CD1c-positive myeloid dendritic cell (primary cell): ENCODE measurements at regions not wholly inside any gene's neighbourhood (a gene's known extent, or its start where the extent isn't known, plus 50 kb on each side); places are given as distances from the start of the nearest gene placed in this dataset.

ENCODE experiments used
- DNase-seq: peaks from one replicate; pipeline ENCODE4 v3.0.0-alpha.2; 2016; ENCODE audit errors: extremely low spot score

GRCh38 chr5:26231316-26231715 lies 807.1 kb downstream of the CDH9 start:
- DNase-seq = no peak

GRCh38 chr5:26229848-26230247 lies 808.5 kb downstream of the CDH9 start:
- DNase-seq = no peak

- DNase-seq = no peak
These were observed 811.1 kb downstream of the CDH9 start for GRCh38 chr5:26227245-26227644.

- no peak for DNase-seq
These were observed 833.3 kb downstream of the CDH9 start for GRCh38 chr5:26205121-26205520.

GRCh38 chr5:26193626-26194025 lies 844.8 kb downstream of the CDH9 start:
- DNase-seq = no peak

- DNase-seq = no peak
These were observed 845.9 kb downstream of the CDH9 start for GRCh38 chr5:26192486-26192885.

- no peak for DNase-seq
These were observed 856.8 kb downstream of the CDH9 start for GRCh38 chr5:26181582-26181981.

GRCh38 chr5:26148569-26149107 lies 889.7 kb downstream of the CDH9 start:
- DNase-seq = no peak

GRCh38 chr5:26143259-26143658 lies 895.1 kb downstream of the CDH9 start:
- DNase-seq = no peak

- no peak for DNase-seq
These were observed 917.0 kb downstream of the CDH9 start for GRCh38 chr5:26121338-26121737.

GRCh38 chr5:26104175-26104574 lies 934.2 kb downstream of the CDH9 start:
- no peak for DNase-seq

GRCh38 chr5:26060212-26060611 lies 978.2 kb downstream of the CDH9 start:
- no peak for DNase-seq

- DNase-seq = no peak
These were observed 983.8 kb downstream of the CDH9 start for GRCh38 chr5:26054594-26054993.

GRCh38 chr5:26034813-26035212 lies 1003.6 kb downstream of the CDH9 start:
- no peak for DNase-seq

GRCh38 chr5:26031481-26031880 lies 1006.9 kb downstream of the CDH9 start:
- DNase-seq = no peak

GRCh38 chr5:26026044-26026443 lies 1012.3 kb downstream of the CDH9 start:
- no peak for DNase-seq

- no peak for DNase-seq
These were observed 1013.6 kb downstream of the CDH9 start for GRCh38 chr5:26024774-26025173.

- DNase-seq = no peak
These were observed 1015.0 kb downstream of the CDH9 start for GRCh38 chr5:26023361-26023760.

- DNase-seq = no peak
These were observed 1024.2 kb downstream of the CDH9 start for GRCh38 chr5:26014206-26014605.

- no peak for DNase-seq
These were observed 1026.3 kb downstream of the CDH9 start for GRCh38 chr5:26012078-26012477.

- no peak for DNase-seq
These were observed 1028.6 kb downstream of the CDH9 start for GRCh38 chr5:26009742-26010141.

GRCh38 chr5:26003966-26004365 lies 1034.4 kb downstream of the CDH9 start:
- DNase-seq = no peak

GRCh38 chr5:25995209-25995608 lies 1043.2 kb downstream of the CDH9 start:
- DNase-seq = no peak

- DNase-seq = no peak
These were observed 1044.7 kb downstream of the CDH9 start for GRCh38 chr5:25993701-25994100.

GRCh38 chr5:25991639-25992038 lies 1046.7 kb downstream of the CDH9 start:
- DNase-seq = no peak
